ENCODE measurements at regions not wholly inside any gene's neighbourhood (a gene's known extent, or its start where the extent isn't known, plus 50 kb on each side); places are given as distances from the start of the nearest gene placed in this dataset.
A peak's percentile ranks its signal among the peaks of the same experiment; 100 is the strongest.

- no peak for TF ChIP-seq CTCF (IDR thresholded peaks at IDR 0.05; ENCODE audit: insufficient read depth, low read length)
- no peak for DNase-seq (ENCODE audit: low read depth)
- no peak overlapping the region for H3K4me3 ChIP-seq (ENCODE audit: low read depth, low read length)
These were observed 456.3 kb downstream of the ZEB2 start for GRCh38 chr2:144063602-144064001.

GRCh38 chr2:144054911-144055310 lies 465.0 kb downstream of the ZEB2 start:
- no peak for DNase-seq (ENCODE audit: low read depth)
- no peak overlapping the region for H3K4me3 ChIP-seq (ENCODE audit: low read depth, low read length)
- no peak for TF ChIP-seq CTCF (IDR thresholded peaks at IDR 0.05; ENCODE audit: insufficient read depth, low read length)

DNA sequence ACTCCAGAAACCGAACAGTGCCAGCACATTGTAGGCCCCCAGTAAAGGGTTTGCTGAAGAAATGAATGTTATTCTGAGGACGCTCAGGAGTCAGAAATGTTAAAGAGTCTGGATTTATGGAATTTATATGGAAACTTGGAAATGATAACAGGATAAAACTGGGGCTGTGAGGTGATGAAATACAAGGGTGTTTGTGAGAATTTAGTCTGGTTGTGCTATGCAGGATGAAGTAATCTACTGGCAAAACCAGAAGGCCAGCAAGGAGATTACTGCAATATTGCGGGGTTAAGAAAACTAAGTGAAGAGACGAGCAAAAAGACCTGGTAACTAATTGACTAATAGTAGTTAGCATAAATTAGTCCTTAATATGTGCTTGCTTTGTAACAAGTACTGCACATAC lies 467.8 kb downstream of the ZEB2 start:
- DNase-seq (ENCODE audit: low read depth), result peak; percentile 21
- TF ChIP-seq CTCF (IDR thresholded peaks at IDR 0.05; ENCODE audit: insufficient read depth, low read length), result no peak
- no peak overlapping the region for H3K4me3 ChIP-seq (ENCODE audit: low read depth, low read length)

GRCh38 chr2:144049137-144049536 lies 470.8 kb downstream of the ZEB2 start:
- DNase-seq (ENCODE audit: low read depth), result no peak
- TF ChIP-seq CTCF (IDR thresholded peaks at IDR 0.05; ENCODE audit: insufficient read depth, low read length), result no peak
- H3K4me3 ChIP-seq (ENCODE audit: low read depth, low read length), result no peak overlapping the region

DNA sequence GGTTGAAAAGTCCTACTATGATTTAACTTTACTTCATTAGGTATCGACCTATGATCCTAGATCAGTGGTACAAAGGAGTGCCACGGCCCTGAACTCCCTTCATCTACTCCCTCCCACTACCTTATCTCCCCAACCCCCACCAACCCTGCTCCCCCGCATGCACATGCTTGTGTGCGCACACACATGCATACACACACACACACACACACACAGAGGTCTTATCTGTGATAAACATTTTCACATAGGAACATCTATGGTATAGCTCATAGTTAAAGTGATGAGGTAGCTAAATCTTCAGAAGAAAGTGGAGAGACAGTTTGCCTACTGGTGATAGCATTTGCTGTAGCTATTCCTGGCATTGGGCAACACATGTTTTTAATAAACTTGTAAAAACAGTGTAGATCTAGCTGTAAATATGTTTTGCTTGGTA lies 471.3 kb downstream of the ZEB2 start:
- no peak overlapping the region for H3K4me3 ChIP-seq (ENCODE audit: low read depth, low read length)
- no peak for DNase-seq (ENCODE audit: low read depth)
- TF ChIP-seq CTCF (IDR thresholded peaks at IDR 0.05; ENCODE audit: insufficient read depth, low read length), result no peak

DNA sequence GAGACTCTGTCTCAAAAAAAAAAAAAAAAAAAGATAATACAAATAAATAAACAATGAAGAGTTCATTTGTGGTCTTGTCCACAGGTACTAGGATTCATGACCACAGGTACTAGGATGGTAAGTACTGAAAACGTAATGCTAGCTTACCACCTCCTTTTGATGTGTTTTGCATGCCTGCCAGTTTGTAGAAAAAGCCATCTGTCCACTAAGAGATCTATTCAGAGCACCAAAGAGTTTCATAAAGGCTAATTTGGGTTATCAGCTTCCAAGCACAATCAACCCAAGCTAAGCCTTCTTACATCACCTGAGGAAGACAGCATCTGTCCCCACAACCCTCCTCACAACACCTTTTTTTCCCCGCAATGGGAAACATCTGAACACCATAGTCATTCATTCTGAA lies 477.2 kb downstream of the ZEB2 start:
- no peak for TF ChIP-seq CTCF (IDR thresholded peaks at IDR 0.05; ENCODE audit: insufficient read depth, low read length)
- no peak for DNase-seq (ENCODE audit: low read depth)
- H3K4me3 ChIP-seq (ENCODE audit: low read depth, low read length), result no peak overlapping the region

DNA sequence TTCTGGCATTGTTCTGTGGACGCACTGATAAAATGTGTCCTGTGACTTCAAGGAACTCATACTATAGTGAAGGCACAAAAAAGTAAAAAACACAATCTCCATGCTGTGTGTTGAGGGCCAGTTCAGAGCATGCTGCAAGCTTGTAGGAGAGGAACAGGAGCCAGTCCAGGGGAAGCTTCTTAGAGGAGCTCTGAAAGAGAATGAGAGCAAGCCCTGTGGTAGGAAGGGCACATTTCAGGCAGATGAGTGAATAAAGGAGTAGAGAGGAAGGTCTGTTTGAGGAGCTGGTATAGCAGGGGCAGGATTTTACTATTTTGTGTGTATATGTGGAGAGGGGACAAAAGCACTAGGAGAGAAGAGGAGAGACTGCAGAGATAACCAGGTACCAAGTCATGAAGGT lies 478.3 kb downstream of the ZEB2 start:
- H3K4me3 ChIP-seq (ENCODE audit: low read depth, low read length), result no peak overlapping the region
- no peak for TF ChIP-seq CTCF (IDR thresholded peaks at IDR 0.05; ENCODE audit: insufficient read depth, low read length)
- no peak for DNase-seq (ENCODE audit: low read depth)
